Adrenal gland (tissue), 9 donors: ENCODE measurements at regions not wholly inside any gene's neighbourhood (a gene's known extent, or its start where the extent isn't known, plus 50 kb on each side); places are given as distances from the start of the nearest gene placed in this dataset.

ENCODE experiments used
- DNase-seq, 7 donors: peaks; one replicate each; pipeline ENCODE4 v3.0.0-alpha.2; 2019 to 2020
- H3K27ac ChIP-seq, 5 donors: fragments of 200-600 bp; sonication (generic) in 4 of 5; 1 replicate in 3 of 5; 2 replicates in 2 of 5; pipeline versions ENCODE4 v1.5.1 to v1.8.0; 2016 to 2020; ENCODE audit warnings: mild to moderate bottlenecking in 1 of 5
- H3K27me3 ChIP-seq: fragments of 200-600 bp; 2 replicates; pipeline ENCODE4 v1.8.0; 2021
- H3K36me3 ChIP-seq, 2 donors: fragments of 200-600 bp; replicated peaks in 1 of 2; 1 replicate in 1 of 2; 2 replicates in 1 of 2; pipeline versions ENCODE4 v1.5.1 to v1.8.0; 2018 to 2022
- H3K4me1 ChIP-seq, 2 donors: fragments of 200-600 bp; replicated peaks in 1 of 2; 1 replicate in 1 of 2; 2 replicates in 1 of 2; pipeline versions ENCODE4 v1.5.1 to v1.8.0; 2018 to 2021
- H3K4me3 ChIP-seq, 4 donors: fragments of 200-600 bp; sonication (generic) in 3 of 4; one replicate each; pipeline ENCODE4 v1.5.1; 2016 to 2018
- H3K9me3 ChIP-seq, 3 donors: fragments of 200-600 bp; sonication (generic) in 1 of 3; replicated peaks in 1 of 3; 1 replicate in 2 of 3; 2 replicates in 1 of 3; pipeline versions ENCODE4 v1.5.1 to v1.8.0; 2016 to 2021
- POLR2A ChIP-seq, 2 donors: fragments of 450-650 bp; IDR thresholded peaks; one replicate each; pipeline ENCODE4 v1.6.1; 2017; ENCODE audit warnings: antibody characterized with exemption in 2 of 2, mild to moderate bottlenecking in 2 of 2, moderate library complexity in 1 of 2
- WGBS, 4 donors: extraction: QIAGEN DNeasy Blood & Tissue Kit in 2 of 4; methylation state at CpG; one replicate each; pipeline versions ENCODE4 v1.1.5 to v1.1.7; 2013 to 2017; 5-methylcytosine and 5-hydroxymethylcytosine counted together
- intact Hi-C, 2 donors: fragments of 100-400 bp; cut with DNase I; formaldehyde crosslinking; loops; one replicate each; pipeline versions ENCODE4 v1.14.1 to v1.15.0; 2022 to 2023
- TF ChIP-seq, protein P1 (sequence below), 6 experiments: fragments of 450-650 bp in 4 of 6; fragments of 200-600 bp in 2 of 6; sonication (generic) in 1 of 6; IDR thresholded peaks; 1 replicate in 5 of 6; 2 replicates in 1 of 6; pipeline versions ENCODE4 v1.5.1 to v1.8.0; 2016 to 2021; ENCODE audit warnings: antibody characterized with exemption in 6 of 6, mild to moderate bottlenecking in 2 of 6, moderate library complexity in 1 of 6
- donor health status: healthy with polysubstance abuse.
- donor health status: Bipolar disorder and iron deficiency.
- donor health status: DM: yes; HTN: yes; CAD: no.
- donor health status: DM: no; HTN: no; CAD: no.
- donor health status: DM: no; HTN: no; CAD: no.

DNA sequence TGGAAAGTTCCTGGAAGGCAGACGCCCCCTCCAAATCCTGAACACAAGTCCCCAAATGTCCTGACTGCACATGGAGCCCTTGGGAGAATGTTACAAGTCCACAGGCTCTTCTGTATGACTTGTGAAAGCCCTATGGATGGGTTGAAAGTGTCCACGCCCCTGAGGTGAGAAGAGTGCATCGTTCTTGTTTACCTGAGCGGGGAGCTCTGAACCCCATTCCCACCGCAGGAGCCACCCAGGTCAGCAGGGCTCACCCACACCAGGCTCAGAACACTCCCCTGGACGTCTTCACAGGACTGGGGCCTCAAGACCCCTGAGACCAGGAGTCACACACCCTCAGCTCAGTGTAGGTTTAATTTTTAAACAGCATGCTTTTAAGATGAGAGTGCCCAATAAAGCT is 84.2 kb upstream of the TMEM18 start:
- WGBS, 4 donors = 55 to 80% (median 73%) methylated on average over 5 to 6 of the region's 6 CpGs
- Histone ChIP-seq H3K36me3 (no peaks in the 10 kb centered on the region), H3K27ac (no peak overlapping the region), H3K27me3 (no peaks in the 10 kb centered on the region), H3K4me1 (no peaks in the 10 kb centered on the region), H3K4me3 (no peak overlapping the region), H3K9me3 (no peaks in the 10 kb centered on the region)
- intact Hi-C loops = no loop called here
- DNase-seq = no peak
- TF ChIP-seq POLR2A (IDR thresholded peaks at IDR 0.05) = no peak
- TF ChIP-seq, protein P1, sequence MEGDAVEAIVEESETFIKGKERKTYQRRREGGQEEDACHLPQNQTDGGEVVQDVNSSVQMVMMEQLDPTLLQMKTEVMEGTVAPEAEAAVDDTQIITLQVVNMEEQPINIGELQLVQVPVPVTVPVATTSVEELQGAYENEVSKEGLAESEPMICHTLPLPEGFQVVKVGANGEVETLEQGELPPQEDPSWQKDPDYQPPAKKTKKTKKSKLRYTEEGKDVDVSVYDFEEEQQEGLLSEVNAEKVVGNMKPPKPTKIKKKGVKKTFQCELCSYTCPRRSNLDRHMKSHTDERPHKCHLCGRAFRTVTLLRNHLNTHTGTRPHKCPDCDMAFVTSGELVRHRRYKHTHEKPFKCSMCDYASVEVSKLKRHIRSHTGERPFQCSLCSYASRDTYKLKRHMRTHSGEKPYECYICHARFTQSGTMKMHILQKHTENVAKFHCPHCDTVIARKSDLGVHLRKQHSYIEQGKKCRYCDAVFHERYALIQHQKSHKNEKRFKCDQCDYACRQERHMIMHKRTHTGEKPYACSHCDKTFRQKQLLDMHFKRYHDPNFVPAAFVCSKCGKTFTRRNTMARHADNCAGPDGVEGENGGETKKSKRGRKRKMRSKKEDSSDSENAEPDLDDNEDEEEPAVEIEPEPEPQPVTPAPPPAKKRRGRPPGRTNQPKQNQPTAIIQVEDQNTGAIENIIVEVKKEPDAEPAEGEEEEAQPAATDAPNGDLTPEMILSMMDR (IDR thresholded peaks at IDR 0.05) = no peak

DNA sequence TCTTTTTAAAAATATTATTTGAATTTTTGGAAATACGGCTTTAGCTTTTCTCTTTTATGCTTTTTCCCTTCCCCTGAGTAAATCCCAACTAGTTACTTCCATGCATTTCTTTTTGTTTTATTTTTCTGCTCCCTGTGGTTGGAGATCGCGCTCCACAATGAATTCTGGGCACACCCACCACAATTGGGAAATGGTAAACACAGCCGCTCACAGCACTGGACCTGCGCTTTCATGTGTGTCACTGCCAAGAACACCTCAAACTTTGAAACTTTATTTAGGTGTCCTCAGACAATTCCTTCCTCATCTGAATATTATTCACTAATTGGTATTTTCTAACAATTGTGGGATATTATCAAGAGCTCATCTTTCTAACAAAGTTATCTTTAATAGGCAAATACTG is 82.8 kb upstream of the TMEM18 start:
- 84 to 92% (median 86%) methylated on average over 5 of the region's 5 CpGs for whole genome bisulfite sequencing, 4 donors
- H3K9me3 ChIP-seq = no peaks in the 10 kb centered on the region
- no peaks in the 10 kb centered on the region for H3K27me3 ChIP-seq
- no peaks in the 10 kb centered on the region for H3K4me1 ChIP-seq
- TF ChIP-seq, protein P1 (IDR thresholded peaks at IDR 0.05) = no peak
- TF ChIP-seq POLR2A (IDR thresholded peaks at IDR 0.05) = no peak
- no peak overlapping the region for H3K27ac ChIP-seq
- no peaks in the 10 kb centered on the region for H3K36me3 ChIP-seq
- no peak overlapping the region for H3K4me3 ChIP-seq
- intact Hi-C loops = no loop called here
- DNase-seq = no peak

DNA sequence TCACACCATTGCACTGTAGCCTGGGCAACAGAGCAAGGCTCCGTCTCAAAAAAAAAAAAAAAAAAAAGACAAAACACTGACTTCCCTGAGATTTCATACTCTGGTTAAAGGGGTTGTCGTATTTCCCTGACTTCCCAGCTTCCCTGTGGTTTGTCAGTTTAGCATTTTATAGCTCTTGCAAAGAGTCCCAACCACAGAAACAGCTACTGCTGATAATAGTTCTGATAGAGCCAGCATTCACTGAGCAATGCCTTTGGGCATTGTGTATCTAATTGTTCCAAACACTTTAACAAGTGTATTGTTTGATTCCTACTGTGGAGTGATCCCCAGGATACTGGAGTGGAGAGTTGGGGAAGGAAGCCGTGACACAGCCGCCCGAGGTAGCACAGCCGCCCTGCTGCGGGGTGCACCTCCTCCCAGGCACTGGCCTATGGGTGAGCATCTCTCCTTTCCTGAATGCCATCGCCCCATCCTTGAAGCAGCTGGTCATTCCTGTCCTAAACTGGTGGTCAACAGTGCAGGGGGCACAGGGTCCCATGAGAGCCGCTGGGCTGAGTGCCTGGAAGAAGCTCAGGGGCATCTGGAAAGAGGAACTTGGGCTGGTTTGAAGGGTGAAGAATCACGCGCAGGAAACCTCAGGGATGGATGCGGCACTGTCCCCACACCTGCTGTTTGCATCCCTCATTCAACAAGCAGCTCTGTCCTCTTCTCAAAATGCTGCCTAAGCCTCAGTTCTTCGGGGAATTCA is 81.0 kb upstream of the TMEM18 start:
- TF ChIP-seq, protein P1 (IDR thresholded peaks at IDR 0.05) = no peak
- no peak for TF ChIP-seq POLR2A (IDR thresholded peaks at IDR 0.05)
- Histone ChIP-seq H3K27me3 (no peaks in the 10 kb centered on the region), H3K27ac (no peak overlapping the region), H3K36me3 (no peaks in the 10 kb centered on the region), H3K9me3 (no peaks in the 10 kb centered on the region), H3K4me1 (no peaks in the 10 kb centered on the region), H3K4me3 (no peak overlapping the region)
- DNase-seq = no peak
- 72 to 80% (median 78%) methylated on average over 11 to 13 of the region's 13 CpGs for WGBS, 4 donors
- intact Hi-C loops = no loop called here

DNA sequence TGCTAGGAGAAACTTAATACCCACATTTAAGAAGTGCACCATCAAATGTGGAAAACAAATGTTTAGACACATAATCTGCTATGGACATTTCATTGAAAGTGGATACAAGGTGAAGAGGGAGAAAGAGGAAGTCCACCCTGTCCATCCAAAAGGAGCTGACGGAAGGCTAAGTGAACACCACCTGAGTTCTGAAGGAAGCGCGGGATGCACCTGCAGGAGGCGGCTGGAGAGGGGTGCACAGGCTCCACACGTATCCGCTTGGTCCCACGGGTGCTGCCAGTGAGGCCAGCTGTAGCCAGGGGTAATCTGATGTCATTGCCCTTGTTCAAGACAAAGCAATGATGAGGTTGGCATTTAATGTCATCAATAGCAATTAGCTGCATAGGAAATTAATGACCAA is 75.9 kb upstream of the TMEM18 start:
- intact Hi-C loops = no loop called here
- 91 to 94% (median 92%) methylated on average over 7 of the region's 7 CpGs for WGBS, 4 donors

More for the DNA sequence above, 75.9 kb upstream of the TMEM18 start:
- no peak for TF ChIP-seq POLR2A (IDR thresholded peaks at IDR 0.05)
- TF ChIP-seq, protein P1 (IDR thresholded peaks at IDR 0.05) = no peak
- DNase-seq = no peak
- no peak overlapping the region for H3K27ac ChIP-seq
- H3K36me3 ChIP-seq = no peaks in the 10 kb centered on the region
- no peak overlapping the region for H3K4me3 ChIP-seq
- no peaks in the 10 kb centered on the region for H3K4me1 ChIP-seq
- no peaks in the 10 kb centered on the region for H3K27me3 ChIP-seq
- H3K9me3 ChIP-seq = no peaks in the 10 kb centered on the region
